DOHH2 (cell line): ENCODE measurements at regions not wholly inside any gene's neighbourhood (a gene's known extent, or its start where the extent isn't known, plus 50 kb on each side); places are given as distances from the start of the nearest gene placed in this dataset.

ENCODE experiments used
- EZH2phosphoT487 ChIP-seq: fragments of 200-600 bp; sonication (generic); IDR thresholded peaks from 2 replicates; pipeline ENCODE4 v1.6.1; 2017; ENCODE audit warnings: borderline replicate concordance, mild to moderate bottlenecking, antibody characterized with exemption, low read length, moderate library complexity, mixed read lengths
- TF ChIP-seq, protein P1 (sequence below): fragments of 200-600 bp; sonication (generic); IDR thresholded peaks from one replicate; pipeline ENCODE4 v1.5.1; 2014; ENCODE audit warnings: antibody characterized with exemption, mild to moderate bottlenecking, low read depth, low read length; ENCODE audit not compliant: poor library complexity, severe bottlenecking

DNA sequence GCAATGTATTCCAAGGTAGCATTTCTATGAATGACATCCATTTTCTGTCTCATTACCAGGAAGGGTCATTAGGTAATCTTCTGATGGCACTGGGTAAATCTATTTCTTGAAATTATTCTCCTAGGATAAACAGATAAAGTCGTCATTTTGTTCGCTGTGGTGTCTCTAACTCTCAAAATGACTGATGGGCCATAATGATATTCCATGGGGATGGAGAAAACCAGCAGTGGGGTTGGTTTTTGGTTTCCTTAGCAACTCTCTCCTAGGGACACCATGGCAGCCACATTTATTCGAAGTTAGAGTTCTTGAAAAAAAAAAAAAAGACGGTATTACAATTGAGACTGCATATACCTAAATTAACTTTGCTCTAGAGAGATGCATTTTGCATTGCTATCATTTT is 231.3 kb upstream of the SLCO3A1 start:
- TF ChIP-seq, protein P1, sequence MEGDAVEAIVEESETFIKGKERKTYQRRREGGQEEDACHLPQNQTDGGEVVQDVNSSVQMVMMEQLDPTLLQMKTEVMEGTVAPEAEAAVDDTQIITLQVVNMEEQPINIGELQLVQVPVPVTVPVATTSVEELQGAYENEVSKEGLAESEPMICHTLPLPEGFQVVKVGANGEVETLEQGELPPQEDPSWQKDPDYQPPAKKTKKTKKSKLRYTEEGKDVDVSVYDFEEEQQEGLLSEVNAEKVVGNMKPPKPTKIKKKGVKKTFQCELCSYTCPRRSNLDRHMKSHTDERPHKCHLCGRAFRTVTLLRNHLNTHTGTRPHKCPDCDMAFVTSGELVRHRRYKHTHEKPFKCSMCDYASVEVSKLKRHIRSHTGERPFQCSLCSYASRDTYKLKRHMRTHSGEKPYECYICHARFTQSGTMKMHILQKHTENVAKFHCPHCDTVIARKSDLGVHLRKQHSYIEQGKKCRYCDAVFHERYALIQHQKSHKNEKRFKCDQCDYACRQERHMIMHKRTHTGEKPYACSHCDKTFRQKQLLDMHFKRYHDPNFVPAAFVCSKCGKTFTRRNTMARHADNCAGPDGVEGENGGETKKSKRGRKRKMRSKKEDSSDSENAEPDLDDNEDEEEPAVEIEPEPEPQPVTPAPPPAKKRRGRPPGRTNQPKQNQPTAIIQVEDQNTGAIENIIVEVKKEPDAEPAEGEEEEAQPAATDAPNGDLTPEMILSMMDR: no peak
- no peak for TF ChIP-seq EZH2phosphoT487
